ENCODE measurements at regions not wholly inside any gene's neighbourhood (a gene's known extent, or its start where the extent isn't known, plus 50 kb on each side); places are given as distances from the start of the nearest gene placed in this dataset.

DNA sequence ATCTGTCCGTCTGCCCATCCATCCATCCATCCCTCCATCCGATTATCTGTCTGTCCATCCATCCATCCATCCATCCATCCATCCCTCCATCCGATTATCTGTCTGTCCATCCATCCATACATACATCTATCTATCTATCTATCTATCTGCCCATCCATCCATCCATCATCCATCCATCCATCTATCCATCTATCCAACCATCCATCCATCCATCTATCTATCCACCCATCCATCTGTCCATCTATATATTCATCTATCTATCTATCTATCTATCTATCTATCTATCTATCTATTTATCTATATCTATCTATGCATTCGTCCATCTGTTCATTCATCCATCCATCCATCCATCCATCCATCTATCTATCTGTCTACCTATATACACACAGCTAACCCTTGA is 471.1 kb upstream of the ZNF507 start:
- TF ChIP-seq, protein P1, sequence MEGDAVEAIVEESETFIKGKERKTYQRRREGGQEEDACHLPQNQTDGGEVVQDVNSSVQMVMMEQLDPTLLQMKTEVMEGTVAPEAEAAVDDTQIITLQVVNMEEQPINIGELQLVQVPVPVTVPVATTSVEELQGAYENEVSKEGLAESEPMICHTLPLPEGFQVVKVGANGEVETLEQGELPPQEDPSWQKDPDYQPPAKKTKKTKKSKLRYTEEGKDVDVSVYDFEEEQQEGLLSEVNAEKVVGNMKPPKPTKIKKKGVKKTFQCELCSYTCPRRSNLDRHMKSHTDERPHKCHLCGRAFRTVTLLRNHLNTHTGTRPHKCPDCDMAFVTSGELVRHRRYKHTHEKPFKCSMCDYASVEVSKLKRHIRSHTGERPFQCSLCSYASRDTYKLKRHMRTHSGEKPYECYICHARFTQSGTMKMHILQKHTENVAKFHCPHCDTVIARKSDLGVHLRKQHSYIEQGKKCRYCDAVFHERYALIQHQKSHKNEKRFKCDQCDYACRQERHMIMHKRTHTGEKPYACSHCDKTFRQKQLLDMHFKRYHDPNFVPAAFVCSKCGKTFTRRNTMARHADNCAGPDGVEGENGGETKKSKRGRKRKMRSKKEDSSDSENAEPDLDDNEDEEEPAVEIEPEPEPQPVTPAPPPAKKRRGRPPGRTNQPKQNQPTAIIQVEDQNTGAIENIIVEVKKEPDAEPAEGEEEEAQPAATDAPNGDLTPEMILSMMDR (IDR thresholded peaks at IDR 0.05), result no peak
- no peak for TF ChIP-seq POLR2A (IDR thresholded peaks at IDR 0.05)
